HG03097 (cell line): ENCODE measurements at regions not wholly inside any gene's neighbourhood (a gene's known extent, or its start where the extent isn't known, plus 50 kb on each side); places are given as distances from the start of the nearest gene placed in this dataset.

Source experiments
- ATAC-seq: cut with Tn5 transposase; IDR thresholded peaks from one replicate; pipeline ENCODE4 v1.9.1; 2021; ENCODE audit not compliant: unreplicated experiment, low FRiP score

GRCh38 chr12:66902020-66902419 is 223.1 kb upstream of the GRIP1 start:
- no peak for ATAC-seq

- no peak for ATAC-seq
These were observed 225.0 kb upstream of the GRIP1 start for GRCh38 chr12:66903782-66904396.

- no peak for ATAC-seq
These were observed 226.3 kb upstream of the GRIP1 start for GRCh38 chr12:66905201-66905600.

- no peak for ATAC-seq
These were observed 231.6 kb upstream of the GRIP1 start for GRCh38 chr12:66910366-66910974.

GRCh38 chr12:66915306-66915904 is 236.5 kb upstream of the GRIP1 start:
- ATAC-seq, result no peak

- ATAC-seq, result no peak
These were observed 237.3 kb upstream of the GRIP1 start for GRCh38 chr12:66916189-66916588.

- no peak for ATAC-seq
These were observed 240.6 kb upstream of the GRIP1 start for GRCh38 chr12:66919466-66919865.

- ATAC-seq, result no peak
These were observed 241.3 kb upstream of the GRIP1 start for GRCh38 chr12:66920205-66920604.

- no peak for ATAC-seq
These were observed 242.3 kb upstream of the GRIP1 start for GRCh38 chr12:66921151-66921550.

GRCh38 chr12:66925083-66925482 is 246.2 kb upstream of the GRIP1 start:
- ATAC-seq, result no peak

GRCh38 chr12:66929121-66929520 is 250.2 kb upstream of the GRIP1 start:
- no peak for ATAC-seq

GRCh38 chr12:66931091-66931490 is 252.2 kb upstream of the GRIP1 start:
- ATAC-seq, result no peak

GRCh38 chr12:66932126-66932525 is 253.2 kb upstream of the GRIP1 start:
- ATAC-seq, result no peak

- no peak for ATAC-seq
These were observed 255.6 kb upstream of the GRIP1 start for GRCh38 chr12:66934302-66935062.

- ATAC-seq, result no peak
These were observed 262.3 kb upstream of the GRIP1 start for GRCh38 chr12:66941150-66941549.

- no peak for ATAC-seq
These were observed 264.0 kb upstream of the GRIP1 start for GRCh38 chr12:66942741-66943465.

- no peak for ATAC-seq
These were observed 265.5 kb upstream of the GRIP1 start for GRCh38 chr12:66944365-66944764.

- no peak for ATAC-seq
These were observed 266.4 kb upstream of the GRIP1 start for GRCh38 chr12:66945189-66945817.

GRCh38 chr12:66947119-66947518 is 268.2 kb upstream of the GRIP1 start:
- ATAC-seq, result no peak

GRCh38 chr12:66952668-66953067 is 273.8 kb upstream of the GRIP1 start:
- no peak for ATAC-seq
